Urinary bladder (tissue), 3 donors: ENCODE measurements at regions not wholly inside any gene's neighbourhood (a gene's known extent, or its start where the extent isn't known, plus 50 kb on each side); places are given as distances from the start of the nearest gene placed in this dataset.

ENCODE experiments used
- DNase-seq: peaks from one replicate; pipeline ENCODE4 v3.0.0-alpha.2; 2015; ENCODE audit errors: extremely low spot score
- H3K27ac ChIP-seq: one replicate; pipeline ENCODE4 v1.5.1; 2013; ENCODE audit warnings: low read depth, mild to moderate bottlenecking, moderate library complexity
- H3K36me3 ChIP-seq: one replicate; pipeline ENCODE4 v1.6.1; 2013; ENCODE audit warnings: mild to moderate bottlenecking, moderate library complexity; ENCODE audit not compliant: insufficient read depth
- H3K4me1 ChIP-seq: one replicate; pipeline ENCODE4 v1.6.1; 2013; ENCODE audit warnings: mild to moderate bottlenecking, moderate library complexity; ENCODE audit not compliant: insufficient read depth
- H3K4me3 ChIP-seq: one replicate; pipeline ENCODE4 v1.5.1; 2013; ENCODE audit warnings: low read depth, low read length
- WGBS: extraction: QIAGEN DNeasy Blood & Tissue Kit; methylation state at CpG from one replicate; pipeline ENCODE4 v1.1.7; 2013; 5-methylcytosine and 5-hydroxymethylcytosine counted together
- donor health status: healthy with polysubstance abuse.
- donor health status: healthy.

GRCh38 chr6:40816601-40817000, 222.4 kb downstream of the UNC5CL start:
- WGBS: 92% methylated on average over 2 of the region's 2 CpGs

DNA sequence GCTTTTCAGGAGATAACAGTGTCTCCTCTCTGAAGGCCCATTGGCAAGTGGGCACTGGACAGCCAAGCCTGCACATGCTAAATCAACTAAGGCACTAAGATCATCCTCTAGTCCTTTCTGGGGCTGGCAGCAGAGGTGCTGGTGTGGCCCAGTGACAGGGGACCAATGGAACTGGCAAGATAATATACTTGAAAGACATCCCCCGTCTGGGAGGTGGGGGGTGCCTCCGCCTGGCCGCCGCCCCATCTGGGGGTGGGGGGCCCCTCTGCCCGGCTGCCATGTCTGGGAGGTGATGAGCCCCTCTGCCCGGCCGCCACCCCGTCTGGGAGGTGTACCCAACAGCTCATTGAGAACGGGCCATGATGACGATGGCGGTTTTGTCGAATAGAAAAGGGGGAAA, 223.3 kb downstream of the UNC5CL start:
- Histone ChIP-seq H3K36me3 (no peaks in the 10 kb centered on the region), H3K4me1 (no peaks in the 10 kb centered on the region), H3K4me3 (no peak overlapping the region), H3K27ac (no peak overlapping the region)
- 96% methylated on average over 12 of the region's 12 CpGs for WGBS
- DNase-seq: no peak

More at GRCh38 chr6:40816601-40817000, 222.4 kb downstream of the UNC5CL start:
- no peak overlapping the region for H3K27ac ChIP-seq
- DNase-seq: no peak
- no peaks in the 10 kb centered on the region for H3K4me1 ChIP-seq
- no peak overlapping the region for H3K4me3 ChIP-seq
- H3K36me3 ChIP-seq: no peaks in the 10 kb centered on the region

DNA sequence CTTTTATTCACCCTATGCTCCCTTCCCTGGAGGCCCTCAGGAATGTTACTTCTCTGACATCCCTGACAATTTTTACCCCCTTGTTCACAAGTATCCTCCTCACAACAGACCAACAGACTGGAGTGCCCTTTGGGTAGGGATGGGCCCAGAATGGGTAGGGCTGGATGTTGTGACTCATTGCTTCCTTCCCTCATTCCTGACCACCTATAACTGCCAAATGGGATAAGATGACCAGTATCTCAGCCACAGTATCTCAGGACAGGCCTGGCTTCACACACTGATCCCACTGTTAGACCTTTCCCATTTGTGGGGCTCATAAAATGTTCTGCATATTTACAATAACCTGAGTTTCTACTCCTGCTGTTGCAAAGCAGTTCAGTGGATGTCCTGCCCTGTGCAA, 223.0 kb upstream of the LRFN2 start:
- no peak for DNase-seq
- Histone ChIP-seq H3K27ac (no peak overlapping the region), H3K36me3 (no peaks in the 10 kb centered on the region), H3K4me1 (no peaks in the 10 kb centered on the region), H3K4me3 (no peak overlapping the region)

- no peak overlapping the region for H3K27ac ChIP-seq
- no peak for DNase-seq
- WGBS: 92% methylated on average over 1 of the region's 1 CpG
- no peaks in the 10 kb centered on the region for H3K36me3 ChIP-seq
- no peaks in the 10 kb centered on the region for H3K4me1 ChIP-seq
- H3K4me3 ChIP-seq: no peak overlapping the region
These were observed 222.5 kb upstream of the LRFN2 start for GRCh38 chr6:40809627-40810026.

- Histone ChIP-seq H3K36me3 (no peaks in the 10 kb centered on the region), H3K27ac (no peak overlapping the region), H3K4me3 (no peak overlapping the region), H3K4me1 (no peaks in the 10 kb centered on the region)
- WGBS: 82% methylated on average over 5 of the region's 5 CpGs
- DNase-seq: no peak
These were observed 220.3 kb upstream of the LRFN2 start for GRCh38 chr6:40807484-40807883.

GRCh38 chr6:40806256-40806864, 219.2 kb upstream of the LRFN2 start:
- no peak overlapping the region for H3K4me3 ChIP-seq
- 75% methylated on average over 7 of the region's 7 CpGs for WGBS
- no peaks in the 10 kb centered on the region for H3K36me3 ChIP-seq
- no peaks in the 10 kb centered on the region for H3K4me1 ChIP-seq
- no peak for DNase-seq
- H3K27ac ChIP-seq: no peak overlapping the region

- H3K4me1 ChIP-seq: no peaks in the 10 kb centered on the region
- H3K36me3 ChIP-seq: no peaks in the 10 kb centered on the region
- H3K4me3 ChIP-seq: no peak overlapping the region
- WGBS: 84% methylated on average over 4 of the region's 4 CpGs
- H3K27ac ChIP-seq: no peak overlapping the region
- DNase-seq: no peak
These were observed 218.2 kb upstream of the LRFN2 start for GRCh38 chr6:40805336-40805735.

DNA sequence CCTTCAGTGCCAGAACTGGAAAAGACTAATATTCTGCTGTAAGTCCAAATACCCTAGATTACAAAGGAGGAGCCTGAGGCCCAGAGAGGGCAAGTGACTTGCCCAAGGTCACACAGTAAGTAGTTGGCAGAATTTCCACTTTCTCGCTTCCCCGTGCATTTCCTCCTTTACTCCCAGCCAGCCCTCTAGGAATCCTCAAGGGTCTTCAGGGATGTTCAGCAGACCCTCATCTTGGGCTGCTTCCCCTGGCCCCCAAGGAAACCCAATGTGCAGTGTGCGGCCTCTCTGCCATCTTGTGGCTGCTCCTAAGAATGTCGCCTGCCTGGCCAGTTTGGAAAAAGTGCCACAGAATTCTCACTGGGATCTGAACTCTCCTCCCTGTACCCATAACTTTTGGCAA, 217.7 kb upstream of the LRFN2 start:
- 97% methylated on average over 4 of the region's 4 CpGs for WGBS
- Histone ChIP-seq H3K4me1 (no peaks in the 10 kb centered on the region), H3K4me3 (no peak overlapping the region), H3K27ac (no peak overlapping the region), H3K36me3 (no peaks in the 10 kb centered on the region)
- DNase-seq: no peak

- H3K27ac ChIP-seq: no peak overlapping the region
- H3K36me3 ChIP-seq: no peaks in the 10 kb centered on the region
- no peaks in the 10 kb centered on the region for H3K4me1 ChIP-seq
- no peak for DNase-seq
- 97% methylated on average over 1 of the region's 1 CpG for WGBS
- H3K4me3 ChIP-seq: no peak overlapping the region
These were observed 216.9 kb upstream of the LRFN2 start for GRCh38 chr6:40803897-40804702.

DNA sequence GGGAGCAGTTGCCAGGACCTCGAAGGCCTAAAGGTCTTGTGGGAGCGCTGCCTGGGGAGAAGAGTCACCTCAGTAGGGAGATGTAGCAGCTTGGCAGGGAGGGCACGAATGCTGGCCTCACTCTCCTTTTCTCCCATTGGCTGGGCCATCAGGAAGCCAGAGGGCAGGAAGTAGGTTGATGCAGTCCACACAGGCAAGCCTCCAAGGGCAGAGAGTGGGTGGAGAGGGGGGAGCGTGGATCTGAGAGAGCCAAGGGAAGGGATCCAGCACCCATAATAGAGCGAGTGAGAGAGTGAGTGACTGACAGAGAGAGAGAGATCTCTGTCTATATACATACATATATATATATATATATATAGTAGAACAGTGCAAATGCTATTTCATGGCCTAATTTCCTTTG, 215.3 kb upstream of the LRFN2 start:
- Histone ChIP-seq H3K36me3 (no peaks in the 10 kb centered on the region), H3K27ac (no peak overlapping the region), H3K4me3 (no peak overlapping the region), H3K4me1 (no peaks in the 10 kb centered on the region)
- DNase-seq: no peak
- WGBS: 73% methylated on average over 5 of the region's 5 CpGs

DNA sequence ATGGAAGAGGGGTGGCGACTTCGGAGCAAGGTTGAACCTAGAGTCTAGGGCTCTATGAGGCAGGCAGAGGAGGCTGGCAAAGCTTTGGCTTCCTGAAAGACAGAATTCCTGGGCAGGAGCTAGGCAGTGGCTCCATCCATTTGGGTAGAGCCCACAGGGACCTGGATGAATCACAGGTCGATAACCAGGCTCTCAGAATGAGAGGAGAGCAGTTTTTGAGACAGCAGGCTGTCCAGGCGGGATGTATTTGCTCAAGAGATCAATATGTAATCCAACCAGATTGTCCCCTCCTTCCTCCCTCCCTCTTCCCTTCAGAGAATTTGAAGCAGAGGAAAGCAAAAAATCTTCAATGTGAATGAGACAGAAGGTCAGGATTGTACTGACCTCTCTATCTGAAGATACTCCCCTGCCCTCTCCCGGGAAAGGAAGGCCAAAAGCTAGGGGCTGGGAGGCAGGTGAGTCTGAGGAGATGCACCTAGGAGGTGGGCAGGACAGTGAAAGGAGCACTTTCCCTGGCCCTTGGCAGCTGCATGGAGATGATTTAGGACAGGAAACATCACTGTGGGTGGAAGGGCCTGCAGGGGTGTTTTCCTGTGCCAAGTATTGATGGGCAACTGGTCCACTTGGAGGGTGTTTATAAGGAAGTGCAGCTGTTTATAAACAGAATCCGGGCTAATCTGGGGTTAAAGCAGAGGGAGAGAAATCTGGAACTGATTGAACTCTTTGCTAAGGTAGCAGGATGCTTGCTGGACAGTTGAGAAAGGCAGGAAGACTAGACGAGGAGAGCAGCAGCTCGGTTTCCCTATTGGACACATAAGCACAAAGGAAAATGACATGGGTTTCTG, 212.4 kb upstream of the LRFN2 start:
- Histone ChIP-seq H3K36me3 (no peaks in the 10 kb centered on the region), H3K4me3 (no peak overlapping the region), H3K27ac (no peak overlapping the region), H3K4me1 (no peaks in the 10 kb centered on the region)
- WGBS: 72% methylated on average over 8 of the region's 8 CpGs
- DNase-seq: no peak

DNA sequence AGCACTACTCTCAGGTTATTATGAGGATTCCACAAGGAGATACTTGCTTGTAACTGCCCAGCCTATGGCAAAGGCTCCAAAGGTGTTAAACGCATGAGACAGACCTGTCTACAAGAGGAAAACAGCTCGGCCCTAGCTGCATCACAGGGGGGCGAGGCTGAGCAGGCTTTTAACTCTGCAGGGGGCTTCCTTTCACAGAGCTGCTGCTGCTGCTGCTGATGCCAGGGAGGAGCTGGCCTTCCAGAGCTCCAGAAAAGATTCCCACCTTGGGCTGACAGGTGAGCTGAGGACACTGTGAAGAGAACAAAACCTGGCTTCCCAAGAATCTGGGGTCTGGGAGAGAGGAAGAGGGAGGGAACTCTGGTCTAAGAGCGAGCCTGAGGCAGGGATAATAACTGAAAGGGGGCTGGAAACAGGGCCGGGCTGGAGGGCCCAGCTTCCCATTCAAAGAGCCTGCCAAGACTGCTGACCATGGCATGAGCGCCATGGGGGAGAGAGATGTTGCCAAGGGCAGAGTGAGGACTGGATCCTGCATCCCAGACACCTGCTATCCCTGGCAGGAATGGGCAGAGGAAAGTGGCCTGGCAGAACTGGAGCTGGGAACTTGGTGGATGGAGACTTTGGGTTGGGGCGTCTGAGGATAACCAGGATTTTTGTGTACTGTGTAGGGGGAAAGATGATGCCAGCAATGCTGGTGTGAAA, 211.1 kb upstream of the LRFN2 start:
- 92% methylated on average over 7 of the region's 7 CpGs for WGBS
- H3K36me3 ChIP-seq: no peaks in the 10 kb centered on the region
- no peaks in the 10 kb centered on the region for H3K4me1 ChIP-seq
- no peak for DNase-seq
- H3K27ac ChIP-seq: no peak overlapping the region
- no peak overlapping the region for H3K4me3 ChIP-seq
